Caco-2 (cell line): ENCODE measurements at regions not wholly inside any gene's neighbourhood (a gene's known extent, or its start where the extent isn't known, plus 50 kb on each side); places are given as distances from the start of the nearest gene placed in this dataset.
"Not testable (repeated sequence)": the region's sequence is repeated elsewhere in the genome, so short reads cannot be mapped to it uniquely, and the experiment has no call there.

Source experiments
- BruUV-seq: library from RNA; stranded (reverse); fragments of 400-500 nt; replicated peaks from 2 replicates; lab custom pipeline; 2021; lab: Mats Ljungman, UMichigan
- CTCF ChIA-PET: fragments of 300-600 bp; sonication (Branson Sonifier 250); formaldehyde crosslinking; loops from one replicate; lab custom pipeline; 2022; ENCODE audit warnings: antibody characterized with exemption; lab: Charles Lee
- POLR2A ChIA-PET: fragments of 300-600 bp; sonication (Branson Sonifier 250); formaldehyde crosslinking; loops from one replicate; lab custom pipeline; 2022; ENCODE audit warnings: antibody characterized with exemption; lab: Charles Lee
- DNase-seq, 2 experiments: peaks; one replicate each; pipeline versions ENCODE4 v3.0.0 to v3.0.0-alpha.2; 2020 to 2022
- H3K27me3 ChIP-seq: replicated peaks from 2 replicates; pipeline ENCODE4 v1.6.0; 2011; ENCODE audit warnings: low read length; ENCODE audit not compliant: control insufficient read depth, insufficient read depth
- H3K36me3 ChIP-seq: 2 replicates; pipeline ENCODE4 v1.5.1; 2011; ENCODE audit warnings: low read length; ENCODE audit not compliant: control insufficient read depth, insufficient read depth
- H3K4me1 ChIP-seq: fragments of 250-450 bp; sonication (Bioruptor Pico); 2 replicates; pipeline ENCODE4 v1.5.1; 2020; ENCODE audit warnings: mild to moderate bottlenecking
- H3K4me3 ChIP-seq: 2 replicates; pipeline ENCODE4 v1.5.1; 2011; ENCODE audit warnings: low read depth, mild to moderate bottlenecking, control low read depth, low read length
- H3K9me3 ChIP-seq: fragments of 250-450 bp; sonication (Bioruptor Pico); 2 replicates; pipeline ENCODE4 v1.5.1; 2020; ENCODE audit warnings: mild to moderate bottlenecking, moderate library complexity
- H3K27ac Mint-ChIP-seq: one replicate; pipeline ENCODE4 v1.8.0; 2022; ENCODE audit warnings: mixed read lengths; ENCODE audit not compliant: unreplicated experiment
- H3K27me3 Mint-ChIP-seq: one replicate; pipeline ENCODE4 v1.8.0; 2022; ENCODE audit warnings: mixed read lengths; ENCODE audit not compliant: insufficient read depth, unreplicated experiment
- H3K36me3 Mint-ChIP-seq: one replicate; pipeline ENCODE4 v1.8.0; 2022; ENCODE audit warnings: mild to moderate bottlenecking, mixed read lengths; ENCODE audit not compliant: insufficient read depth, unreplicated experiment
- H3K4me1 Mint-ChIP-seq: one replicate; pipeline ENCODE4 v1.8.0; 2022; ENCODE audit warnings: low read depth, mixed read lengths; ENCODE audit not compliant: unreplicated experiment
- H3K4me3 Mint-ChIP-seq: one replicate; pipeline ENCODE4 v1.8.0; 2022; ENCODE audit warnings: mild to moderate bottlenecking, moderate library complexity, mixed read lengths; ENCODE audit not compliant: unreplicated experiment
- H3K9me3 Mint-ChIP-seq: one replicate; pipeline ENCODE4 v1.8.0; 2022; ENCODE audit warnings: mixed read lengths; ENCODE audit not compliant: unreplicated experiment
- CTCF ChIP-seq, 2 experiments: fragments of 200-600 bp in 1 of 2; IDR thresholded peaks; 1 replicate in 1 of 2; 2 replicates in 1 of 2; pipeline versions ENCODE4 v1.5.1 to v1.8.0; 2011 to 2022; ENCODE audit warnings: antibody characterized with exemption in 1 of 2, control low read depth in 1 of 2, inconsistent platforms in 1 of 2, low read depth in 1 of 2, low read length in 1 of 2, mild to moderate bottlenecking in 1 of 2, moderate library complexity in 1 of 2; ENCODE audit not compliant: insufficient read depth in 1 of 2, severe bottlenecking in 1 of 2, unreplicated experiment in 1 of 2
- intact Hi-C: fragments of 100-400 bp; cut with micrococcal nuclease; formaldehyde crosslinking; loops from one replicate; pipeline ENCODE4 v1.10.0; 2022; ENCODE audit not compliant: unreplicated experiment

GRCh38 chr17:16854636-16855035, 117.3 kb downstream of the TNFRSF13B start:
- H3K4me1 Mint-ChIP-seq, H3K4me1 ChIP-seq, BruUV-seq, H3K4me3 Mint-ChIP-seq, DNase-seq, CTCF ChIA-PET, H3K27me3 ChIP-seq, H3K27me3 Mint-ChIP-seq, POLR2A ChIA-PET, H3K4me3 ChIP-seq, H3K36me3 ChIP-seq, H3K9me3 ChIP-seq, H3K36me3 Mint-ChIP-seq, H3K9me3 Mint-ChIP-seq, intact Hi-C loops: not testable (repeated sequence)
- H3K27ac Mint-ChIP-seq, result peak overlapping the region; percentile 1

- intact Hi-C loops, result no loop called here
- H3K27ac Mint-ChIP-seq, result peak overlapping the region; percentile 1
Observed at GRCh38 chr17:16853661-16854320, 118.1 kb downstream of the TNFRSF13B start.

GRCh38 chr17:16849861-16850260, 122.1 kb downstream of the TNFRSF13B start:
- H3K4me1 Mint-ChIP-seq, H3K9me3 ChIP-seq, H3K4me3 ChIP-seq, H3K27me3 Mint-ChIP-seq, BruUV-seq, DNase-seq, H3K27ac Mint-ChIP-seq, POLR2A ChIA-PET, H3K27me3 ChIP-seq, H3K4me1 ChIP-seq, intact Hi-C loops, H3K4me3 Mint-ChIP-seq, H3K9me3 Mint-ChIP-seq, CTCF ChIA-PET, H3K36me3 ChIP-seq, H3K36me3 Mint-ChIP-seq: not testable (repeated sequence)

More at GRCh38 chr17:16853661-16854320, 118.1 kb downstream of the TNFRSF13B start:
- no peaks in the 10 kb centered on the region for H3K9me3 Mint-ChIP-seq
- H3K4me1 Mint-ChIP-seq, result no peaks in the 10 kb centered on the region
- no peak for TF ChIP-seq CTCF (IDR thresholded peaks at IDR 0.05; ENCODE audit: insufficient read depth in 1 of 2, low read depth in 1 of 2, low read length in 1 of 2, severe bottlenecking in 1 of 2, unreplicated experiment in 1 of 2)
- ChIA-PET POLR2A (no interaction called here), CTCF (no interaction called here)
- H3K27me3 ChIP-seq, result no peaks in the 10 kb centered on the region
- DNase-seq, result peak in 1 of 2 experiments; percentile 21
- H3K27me3 Mint-ChIP-seq, result no peaks in the 10 kb centered on the region
- BruUV-seq, result no TSS peak
- H3K4me1 ChIP-seq, result no peaks in the 10 kb centered on the region
- no peak overlapping the region for H3K4me3 Mint-ChIP-seq
- H3K9me3 ChIP-seq, result no peaks in the 10 kb centered on the region
- H3K36me3 ChIP-seq, result no peaks in the 10 kb centered on the region
- no peak overlapping the region for H3K4me3 ChIP-seq
- no peaks in the 10 kb centered on the region for H3K36me3 Mint-ChIP-seq

- H3K4me1 ChIP-seq, DNase-seq, H3K9me3 Mint-ChIP-seq, H3K4me3 Mint-ChIP-seq, H3K36me3 ChIP-seq, H3K27me3 Mint-ChIP-seq, intact Hi-C loops, H3K9me3 ChIP-seq, POLR2A ChIA-PET, H3K27ac Mint-ChIP-seq, H3K36me3 Mint-ChIP-seq, CTCF ChIA-PET, H3K27me3 ChIP-seq, BruUV-seq, H3K4me1 Mint-ChIP-seq, H3K4me3 ChIP-seq: not testable (repeated sequence)
Observed at GRCh38 chr17:16848997-16849396, 122.9 kb downstream of the TNFRSF13B start.

- H3K36me3 ChIP-seq, CTCF ChIA-PET, POLR2A ChIA-PET, intact Hi-C loops, H3K27me3 ChIP-seq, H3K4me1 Mint-ChIP-seq, H3K9me3 ChIP-seq, BruUV-seq, H3K27ac Mint-ChIP-seq, H3K9me3 Mint-ChIP-seq, H3K36me3 Mint-ChIP-seq, H3K4me3 Mint-ChIP-seq, H3K27me3 Mint-ChIP-seq, H3K4me1 ChIP-seq, H3K4me3 ChIP-seq: not testable (repeated sequence)
- DNase-seq, result peak in 1 of 2 experiments; percentile 33
Observed at GRCh38 chr17:16845098-16845497, 126.8 kb downstream of the TNFRSF13B start.

- not testable (repeated sequence) for H3K36me3 Mint-ChIP-seq
Observed at GRCh38 chr17:16844669-16845068, 127.2 kb downstream of the TNFRSF13B start.

More at GRCh38 chr17:16844669-16845068, 127.2 kb downstream of the TNFRSF13B start:
- BruUV-seq, H3K36me3 ChIP-seq, H3K27me3 Mint-ChIP-seq, intact Hi-C loops, H3K4me1 ChIP-seq, H3K9me3 Mint-ChIP-seq, H3K4me3 ChIP-seq, CTCF ChIA-PET, H3K9me3 ChIP-seq, H3K4me3 Mint-ChIP-seq, H3K4me1 Mint-ChIP-seq, H3K27me3 ChIP-seq, H3K27ac Mint-ChIP-seq, POLR2A ChIA-PET: not testable (repeated sequence)
- peak in 1 of 2 experiments; percentile 26 for DNase-seq
